ENCODE measurements at regions not wholly inside any gene's neighbourhood (a gene's known extent, or its start where the extent isn't known, plus 50 kb on each side); places are given as distances from the start of the nearest gene placed in this dataset.

DNA sequence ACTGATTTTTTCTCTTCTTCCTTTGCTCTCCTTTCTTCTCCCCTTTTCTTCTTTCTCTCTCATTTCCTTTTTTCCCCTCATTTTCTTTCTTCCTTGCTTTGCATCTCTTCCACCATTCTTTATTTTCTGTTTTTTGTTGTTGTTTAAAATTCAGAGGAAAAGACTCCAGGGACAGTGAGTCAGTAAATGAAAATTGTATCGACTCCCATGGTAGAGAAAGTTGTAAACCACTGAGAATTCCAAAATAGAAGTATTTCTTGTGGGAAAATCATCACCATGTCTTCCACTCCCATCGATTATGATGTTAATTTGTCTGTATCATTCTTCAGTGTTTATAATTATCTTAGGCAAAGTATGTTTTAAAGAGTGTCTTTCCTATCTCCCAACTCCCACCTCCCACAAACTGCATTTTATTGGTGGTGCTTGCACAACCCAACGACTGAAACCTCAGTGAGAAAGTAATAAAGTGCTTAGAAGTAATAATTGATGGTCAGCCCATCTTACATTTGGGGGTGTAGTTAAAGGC, 134.3 kb downstream of the IRS1 start:
- TF ChIP-seq, protein P1, sequence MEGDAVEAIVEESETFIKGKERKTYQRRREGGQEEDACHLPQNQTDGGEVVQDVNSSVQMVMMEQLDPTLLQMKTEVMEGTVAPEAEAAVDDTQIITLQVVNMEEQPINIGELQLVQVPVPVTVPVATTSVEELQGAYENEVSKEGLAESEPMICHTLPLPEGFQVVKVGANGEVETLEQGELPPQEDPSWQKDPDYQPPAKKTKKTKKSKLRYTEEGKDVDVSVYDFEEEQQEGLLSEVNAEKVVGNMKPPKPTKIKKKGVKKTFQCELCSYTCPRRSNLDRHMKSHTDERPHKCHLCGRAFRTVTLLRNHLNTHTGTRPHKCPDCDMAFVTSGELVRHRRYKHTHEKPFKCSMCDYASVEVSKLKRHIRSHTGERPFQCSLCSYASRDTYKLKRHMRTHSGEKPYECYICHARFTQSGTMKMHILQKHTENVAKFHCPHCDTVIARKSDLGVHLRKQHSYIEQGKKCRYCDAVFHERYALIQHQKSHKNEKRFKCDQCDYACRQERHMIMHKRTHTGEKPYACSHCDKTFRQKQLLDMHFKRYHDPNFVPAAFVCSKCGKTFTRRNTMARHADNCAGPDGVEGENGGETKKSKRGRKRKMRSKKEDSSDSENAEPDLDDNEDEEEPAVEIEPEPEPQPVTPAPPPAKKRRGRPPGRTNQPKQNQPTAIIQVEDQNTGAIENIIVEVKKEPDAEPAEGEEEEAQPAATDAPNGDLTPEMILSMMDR (IDR thresholded peaks at IDR 0.05; ENCODE audit: borderline replicate concordance, extremely low read depth, low read length, poor library complexity, severe bottlenecking), result no peak
- TF ChIP-seq EZH2 (IDR thresholded peaks at IDR 0.05; ENCODE audit: borderline replicate concordance, low read depth, low read length, severe bottlenecking), result no peak
